ENCODE measurements at regions not wholly inside any gene's neighbourhood (a gene's known extent, or its start where the extent isn't known, plus 50 kb on each side); places are given as distances from the start of the nearest gene placed in this dataset.

GRCh38 chr14:65794674-65795279 lies 382.2 kb downstream of the FUT8 start:
- no peaks in the 10 kb centered on the region for H3K4me1 Mint-ChIP-seq
- H3K27me3 Mint-ChIP-seq = peaks cover 10% of the 10 kb centered on the region
- no peak overlapping the region for H3K27ac Mint-ChIP-seq
- H3K9me3 Mint-ChIP-seq = no peaks in the 10 kb centered on the region
- CTCF ChIA-PET = interaction anchor here (0.7 to 3.2 kb wide), 6 partner anchors 10 to 277 kb away, joined by 3 to 10 read pairs (median 3); no protein-coding TSS in a partner anchor
- POLR2A ChIA-PET = no interaction called here
- no peaks in the 10 kb centered on the region for H3K36me3 Mint-ChIP-seq (ENCODE audit: low read depth)
- no peak overlapping the region for H3K4me3 Mint-ChIP-seq
- no peak for DNase-seq

GRCh38 chr14:65798216-65798615 lies 385.7 kb downstream of the FUT8 start:
- peaks cover 10% of the 10 kb centered on the region for H3K27me3 Mint-ChIP-seq
- H3K36me3 Mint-ChIP-seq (ENCODE audit: low read depth) = peaks cover 4% of the 10 kb centered on the region
- ChIA-PET POLR2A (no interaction called here), CTCF (no interaction called here)
- no peak for DNase-seq
- no peaks in the 10 kb centered on the region for H3K4me1 Mint-ChIP-seq
- H3K9me3 Mint-ChIP-seq = peaks cover 5% of the 10 kb centered on the region
- no peak overlapping the region for H3K4me3 Mint-ChIP-seq
- H3K27ac Mint-ChIP-seq = no peak overlapping the region

DNA sequence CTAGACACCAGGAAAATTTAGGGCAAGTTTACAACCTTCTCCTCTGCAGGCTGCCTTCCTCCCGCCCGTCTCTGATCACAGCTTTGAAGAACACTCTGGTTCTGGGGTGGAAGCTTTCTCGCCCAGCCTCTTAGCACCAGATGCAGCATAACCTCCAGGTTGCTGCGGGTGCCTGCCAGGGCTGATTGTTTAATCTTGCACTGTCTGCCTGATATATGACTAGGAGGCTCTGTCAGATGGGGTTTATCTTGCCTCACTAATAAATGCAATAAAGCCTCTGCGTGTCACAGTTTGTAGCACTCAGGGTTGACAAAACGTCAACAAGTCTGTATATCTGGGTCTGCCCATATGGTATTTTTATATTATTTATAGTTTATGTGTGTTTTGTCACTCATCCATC lies 388.2 kb downstream of the FUT8 start:
- no peak for DNase-seq
- POLR2A ChIA-PET = no interaction called here
- CTCF ChIA-PET = no interaction called here
- peaks cover 5% of the 10 kb centered on the region for H3K9me3 Mint-ChIP-seq
- H3K4me3 Mint-ChIP-seq = no peak overlapping the region
- no peak overlapping the region for H3K27ac Mint-ChIP-seq
- peaks cover 9% of the 10 kb centered on the region for H3K4me1 Mint-ChIP-seq
- H3K36me3 Mint-ChIP-seq (ENCODE audit: low read depth) = peaks cover 4% of the 10 kb centered on the region
- peaks cover 8% of the 10 kb centered on the region for H3K27me3 Mint-ChIP-seq

DNA sequence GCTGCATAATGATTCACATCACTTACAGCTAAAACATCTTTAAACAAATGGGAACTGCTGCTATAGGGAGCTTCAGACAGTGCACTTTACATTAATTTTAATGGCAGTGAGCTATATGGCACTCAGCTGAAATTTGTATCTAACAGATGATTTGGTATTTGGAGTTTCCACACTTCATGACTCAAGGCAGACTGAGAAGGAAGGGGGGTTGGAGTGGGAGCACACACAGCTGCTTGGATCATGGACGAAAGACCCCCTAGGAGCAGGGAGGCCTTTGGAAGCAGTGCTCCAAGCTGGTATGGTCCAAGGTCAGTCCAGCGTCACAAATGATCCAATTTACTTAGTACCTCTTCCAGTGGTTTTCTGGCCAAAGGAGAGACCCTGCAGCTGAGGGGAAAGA lies 389.7 kb downstream of the FUT8 start:
- ChIA-PET CTCF (interaction anchor here (1.2 kb wide), 1 partner anchor 22 kb away, joined by 3 read pairs; no protein-coding TSS in a partner anchor), POLR2A (no interaction called here)
- Mint-ChIP-seq H3K4me1 (peaks cover 9% of the 10 kb centered on the region), H3K27ac (no peak overlapping the region), H3K4me3 (no peak overlapping the region), H3K36me3 (ENCODE audit: low read depth) (peaks cover 4% of the 10 kb centered on the region), H3K27me3 (no peaks in the 10 kb centered on the region), H3K9me3 (peaks cover 5% of the 10 kb centered on the region)
- no peak for DNase-seq

DNA sequence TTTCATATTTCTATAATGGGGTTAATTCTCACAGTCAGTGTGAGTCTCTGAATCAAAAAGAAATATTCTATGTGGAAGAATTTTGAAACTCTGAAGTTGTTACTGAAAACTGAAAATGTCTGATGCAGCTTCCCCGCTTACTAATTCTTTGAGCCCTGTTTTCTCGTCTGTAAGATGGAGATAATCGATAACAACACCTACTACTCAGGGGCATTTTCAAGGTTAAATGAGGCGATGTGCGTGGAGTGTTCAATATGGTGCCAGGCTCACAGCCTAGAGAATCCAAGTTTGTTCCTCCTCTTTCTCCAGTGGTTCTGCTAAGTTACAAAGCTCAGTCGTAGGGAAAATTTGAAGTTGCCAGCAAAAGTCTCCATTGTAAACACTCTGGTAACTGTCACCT lies 391.4 kb downstream of the FUT8 start:
- peak overlapping the region; percentile 33 for H3K27ac Mint-ChIP-seq

GRCh38 chr14:65804439-65805112 lies 392.0 kb downstream of the FUT8 start:
- Mint-ChIP-seq H3K4me1 (peaks cover 9% of the 10 kb centered on the region), H3K9me3 (peaks cover 5% of the 10 kb centered on the region), H3K4me3 (no peak overlapping the region), H3K27ac (peak overlapping the region; percentile 33), H3K36me3 (ENCODE audit: low read depth) (peaks cover 4% of the 10 kb centered on the region), H3K27me3 (no peaks in the 10 kb centered on the region)
- no peak for DNase-seq
- CTCF ChIA-PET = interaction anchor here (1.3 to 2.5 kb wide), 3 partner anchors 10 to 389 kb away, joined by 3 to 16 read pairs (median 5); no protein-coding TSS in a partner anchor
- POLR2A ChIA-PET = interaction anchor here (1.5 kb wide), 1 partner anchor 42 kb away, joined by 4 read pairs; no protein-coding TSS in a partner anchor

More for the DNA sequence above, 391.4 kb downstream of the FUT8 start:
- peaks cover 4% of the 10 kb centered on the region for H3K36me3 Mint-ChIP-seq (ENCODE audit: low read depth)
- peaks cover 9% of the 10 kb centered on the region for H3K4me1 Mint-ChIP-seq
- peaks cover 5% of the 10 kb centered on the region for H3K9me3 Mint-ChIP-seq
- H3K4me3 Mint-ChIP-seq = no peak overlapping the region
- no peaks in the 10 kb centered on the region for H3K27me3 Mint-ChIP-seq
- ChIA-PET CTCF (interaction anchor here (1.3 to 2.5 kb wide), 3 partner anchors 9 to 389 kb away, joined by 3 to 16 read pairs (median 5); no protein-coding TSS in a partner anchor), POLR2A (interaction anchor here (1.5 kb wide), 1 partner anchor 43 kb away, joined by 4 read pairs; no protein-coding TSS in a partner anchor)
- DNase-seq = no peak

DNA sequence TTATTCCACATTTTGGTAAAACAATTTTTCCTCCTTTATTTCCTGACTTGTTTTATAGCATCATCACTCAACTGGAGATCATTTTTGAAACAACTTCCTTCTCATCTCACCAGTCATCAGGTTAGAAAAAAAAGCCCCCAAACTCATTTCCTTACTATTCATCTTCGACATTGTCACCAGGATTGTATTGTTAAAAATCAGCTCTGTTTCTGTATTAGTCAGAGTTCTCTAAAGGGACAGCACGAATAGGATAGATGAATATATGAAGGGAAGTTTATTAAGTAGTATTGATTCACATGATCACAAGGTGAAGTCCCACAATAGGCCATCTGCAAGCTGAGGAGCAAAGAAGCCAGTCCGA lies 392.6 kb downstream of the FUT8 start:
- Mint-ChIP-seq H3K27ac (no peak overlapping the region), H3K27me3 (no peaks in the 10 kb centered on the region), H3K4me3 (no peak overlapping the region), H3K36me3 (ENCODE audit: low read depth) (peaks cover 4% of the 10 kb centered on the region), H3K4me1 (peaks cover 9% of the 10 kb centered on the region), H3K9me3 (peaks cover 8% of the 10 kb centered on the region)
- ChIA-PET CTCF (interaction anchor here (1.3 to 2.5 kb wide), 3 partner anchors 10 to 390 kb away, joined by 3 to 16 read pairs (median 5); no protein-coding TSS in a partner anchor), POLR2A (no interaction called here)
- DNase-seq = no peak

- ChIA-PET POLR2A (no interaction called here), CTCF (interaction anchor here (1.8 kb wide), 1 partner anchor 16 kb away, joined by 8 read pairs; no protein-coding TSS in a partner anchor)
- Mint-ChIP-seq H3K9me3 (peaks cover 3% of the 10 kb centered on the region), H3K36me3 (ENCODE audit: low read depth) (no peaks in the 10 kb centered on the region), H3K4me3 (no peak overlapping the region), H3K4me1 (peaks cover 9% of the 10 kb centered on the region), H3K27me3 (no peaks in the 10 kb centered on the region), H3K27ac (no peak overlapping the region)
- DNase-seq = no peak
Measured at GRCh38 chr14:65808390-65808789, 395.9 kb downstream of the FUT8 start.

DNA sequence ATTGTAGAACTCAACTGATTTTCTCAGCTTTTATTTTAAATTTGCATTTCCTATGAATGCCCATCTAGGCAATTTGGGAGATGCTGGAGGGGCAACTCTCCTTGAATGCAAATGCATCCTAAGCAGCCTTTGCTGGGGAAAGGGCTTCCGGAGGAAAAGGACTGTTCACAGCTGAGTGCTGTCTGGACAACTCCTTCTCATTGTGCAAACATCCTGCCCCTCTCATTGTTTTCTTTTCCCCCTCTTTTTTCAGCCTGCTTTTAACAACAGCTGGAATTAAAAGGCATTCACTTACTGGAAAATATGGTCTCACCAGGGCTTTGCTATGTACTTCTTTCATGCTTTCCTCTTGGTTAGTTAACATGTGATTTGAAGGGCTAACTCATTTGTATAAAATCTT lies 397.8 kb downstream of the FUT8 start:
- H3K4me1 Mint-ChIP-seq = no peaks in the 10 kb centered on the region
- no peak overlapping the region for H3K27ac Mint-ChIP-seq
- H3K4me3 Mint-ChIP-seq = no peak overlapping the region
- DNase-seq = no peak
- peaks cover 3% of the 10 kb centered on the region for H3K9me3 Mint-ChIP-seq
- H3K36me3 Mint-ChIP-seq (ENCODE audit: low read depth) = no peaks in the 10 kb centered on the region
- no peaks in the 10 kb centered on the region for H3K27me3 Mint-ChIP-seq
- ChIA-PET POLR2A (no interaction called here), CTCF (interaction anchor here (1.8 kb wide), 1 partner anchor 14 kb away, joined by 8 read pairs; no protein-coding TSS in a partner anchor)

DNA sequence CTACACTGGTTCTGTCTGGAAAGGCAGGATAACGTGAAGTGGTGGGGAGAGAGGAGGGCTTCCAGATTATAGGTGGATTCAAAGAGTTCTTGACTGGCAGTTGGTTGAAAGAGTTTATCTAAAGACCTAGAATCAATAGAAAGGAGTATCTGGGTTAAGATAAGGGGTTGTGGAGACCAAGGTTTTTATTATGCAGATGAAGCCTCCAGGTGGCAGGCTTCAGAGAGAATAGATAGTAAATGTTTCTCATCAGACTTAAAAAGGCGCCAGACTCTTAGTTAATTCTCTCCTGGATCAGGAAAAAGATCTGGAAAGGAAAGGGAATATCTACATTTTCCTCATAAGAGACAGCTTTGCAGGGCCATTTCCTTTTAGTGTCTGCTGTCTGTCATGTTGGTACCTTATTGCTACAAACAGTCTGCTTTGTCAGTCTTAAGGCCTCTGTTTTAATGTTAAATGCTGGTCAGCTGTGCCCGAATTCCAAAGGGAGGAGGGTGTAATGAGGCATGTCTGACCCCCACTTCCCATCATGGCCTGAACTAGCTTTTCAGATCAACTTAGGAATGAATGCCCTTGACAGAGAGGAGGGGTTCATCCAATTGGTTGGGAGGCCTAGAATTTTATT lies 401.3 kb downstream of the FUT8 start:
- POLR2A ChIA-PET = no interaction called here
- peaks cover 3% of the 10 kb centered on the region for H3K9me3 Mint-ChIP-seq
- no peak overlapping the region for H3K4me3 Mint-ChIP-seq
- no peak overlapping the region for H3K27ac Mint-ChIP-seq
- CTCF ChIA-PET = no interaction called here
- no peaks in the 10 kb centered on the region for H3K36me3 Mint-ChIP-seq (ENCODE audit: low read depth)
- H3K4me1 Mint-ChIP-seq = no peaks in the 10 kb centered on the region
- H3K27me3 Mint-ChIP-seq = no peaks in the 10 kb centered on the region
- no peak for DNase-seq

GRCh38 chr14:65815127-65815526 lies 402.6 kb downstream of the FUT8 start:
- Mint-ChIP-seq H3K9me3 (no peaks in the 10 kb centered on the region), H3K27ac (no peak overlapping the region), H3K4me1 (no peaks in the 10 kb centered on the region), H3K36me3 (ENCODE audit: low read depth) (no peaks in the 10 kb centered on the region), H3K27me3 (no peaks in the 10 kb centered on the region), H3K4me3 (no peak overlapping the region)
- POLR2A ChIA-PET = interaction anchor here (0.7 kb wide), 1 partner anchor 113 kb away, joined by 4 read pairs; no protein-coding TSS in a partner anchor
- DNase-seq = no peak
- CTCF ChIA-PET = interaction anchor here (1.5 to 2.3 kb wide), 3 partner anchors 10 to 256 kb away, joined by 3 to 13 read pairs (median 10); no protein-coding TSS in a partner anchor

DNA sequence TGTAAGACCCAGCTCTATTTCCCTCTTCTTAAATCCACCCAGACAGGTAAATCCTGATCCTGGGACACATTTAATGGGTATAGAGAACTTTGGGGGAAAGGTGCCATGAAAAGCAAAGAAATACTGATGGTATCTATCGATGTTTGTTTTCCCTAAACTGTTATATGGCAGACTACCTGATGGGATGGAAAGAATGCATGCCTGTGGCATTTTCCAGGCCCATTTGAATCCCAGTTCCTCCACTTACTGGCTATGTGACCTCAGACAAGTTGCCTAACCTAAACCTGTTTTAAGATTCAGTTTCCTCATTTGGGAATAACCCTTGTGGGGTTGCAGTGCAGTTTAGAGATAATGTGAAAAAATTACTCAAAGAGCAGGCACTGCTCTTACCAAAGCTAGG lies 404.5 kb downstream of the FUT8 start:
- Mint-ChIP-seq H3K4me3 (no peak overlapping the region), H3K27ac (no peak overlapping the region), H3K9me3 (no peaks in the 10 kb centered on the region), H3K4me1 (no peaks in the 10 kb centered on the region), H3K36me3 (ENCODE audit: low read depth) (no peaks in the 10 kb centered on the region), H3K27me3 (no peaks in the 10 kb centered on the region)
- no peak for DNase-seq
- CTCF ChIA-PET = interaction anchor here (2.3 kb wide), 1 partner anchor 8 kb away, joined by 13 read pairs; no protein-coding TSS in a partner anchor
- POLR2A ChIA-PET = no interaction called here

GRCh38 chr14:65819569-65819968 lies 407.0 kb downstream of the FUT8 start:
- H3K27ac Mint-ChIP-seq = no peak overlapping the region
- H3K9me3 Mint-ChIP-seq = no peaks in the 10 kb centered on the region
- POLR2A ChIA-PET = no interaction called here
- no peak overlapping the region for H3K4me3 Mint-ChIP-seq
- CTCF ChIA-PET = interaction anchor here (1.0 kb wide), 1 partner anchor 9 kb away, joined by 5 read pairs; no protein-coding TSS in a partner anchor
- DNase-seq = no peak
- no peaks in the 10 kb centered on the region for H3K36me3 Mint-ChIP-seq (ENCODE audit: low read depth)
- H3K27me3 Mint-ChIP-seq = no peaks in the 10 kb centered on the region
- H3K4me1 Mint-ChIP-seq = peaks cover 4% of the 10 kb centered on the region

Measured in activated CD4-positive, alpha-beta memory T cell treated with anti-CD3 and anti-CD28 coated beads, Interleukin-2, amount 10 ng/mL, durations not matched to agents 7 days and 5 days (primary cell).